SK-N-SH (cell line): ENCODE measurements at regions not wholly inside any gene's neighbourhood (a gene's known extent, or its start where the extent isn't known, plus 50 kb on each side); places are given as distances from the start of the nearest gene placed in this dataset.

ENCODE experiments used
- CTCF ChIA-PET: fragments of 300-600, 350-600 bp; formaldehyde crosslinking; extraction: SDS; loops from one replicate; lab custom pipeline; 2021; lab: Yijun Ruan, JAX
- POLR2A ChIA-PET: fragments of 350-600 bp; sonication (Branson Sonifier 250); formaldehyde crosslinking; extraction: SDS; loops from one replicate; lab custom pipeline; 2020; ENCODE audit warnings: antibody characterized with exemption, inconsistent platforms; lab: Yijun Ruan, JAX
- DNase-seq: peaks from one replicate; pipeline ENCODE4 v3.0.0; 2012
- H2AFZ ChIP-seq: fragments of 200-600 bp; sonication (generic); 2 replicates; pipeline ENCODE4 v1.8.1; 2016; ENCODE audit warnings: antibody characterized with exemption, mild to moderate bottlenecking, low read depth
- H3F3A ChIP-seq: fragments of 200-600 bp; sonication (generic); replicated peaks from 2 replicates; pipeline ENCODE3; 2016; ENCODE audit warnings: antibody characterized with exemption, mild to moderate bottlenecking; ENCODE audit not compliant: insufficient read depth
- H3K27ac ChIP-seq, 2 experiments: fragments of 200-500 bp in 1 of 2; fragments of 200-600 bp in 1 of 2; sonication (Bioruptor generic) in 1 of 2; sonication (generic), shearing (Covaris generic) in 1 of 2; 2 replicates each; pipeline versions ENCODE4 v1.5.1 to v1.6.1; 2014 to 2016; ENCODE audit warnings: low read depth in 2 of 2, inconsistent platforms in 1 of 2, low read length in 1 of 2, mild to moderate bottlenecking in 1 of 2, mixed read lengths in 1 of 2
- H3K27me3 ChIP-seq: fragments of 200-600 bp; sonication (generic), shearing (Covaris generic); 2 replicates; pipeline ENCODE4 v1.6.1; 2016; ENCODE audit warnings: mixed run types; ENCODE audit not compliant: insufficient read depth
- H3K36me3 ChIP-seq, 2 experiments: fragments of 200-500 bp in 1 of 2; fragments of 200-600 bp in 1 of 2; sonication (Bioruptor generic) in 1 of 2; sonication (generic) in 1 of 2; replicated peaks in 1 of 2; 2 replicates each; pipeline versions ENCODE3 to v1.5.1; 2014 to 2016; ENCODE audit warnings: low read length in 1 of 2, mild to moderate bottlenecking in 1 of 2; ENCODE audit not compliant: insufficient read depth in 2 of 2, control insufficient read depth in 1 of 2
- H3K4me1 ChIP-seq, 2 experiments: fragments of 200-500 bp in 1 of 2; fragments of 200-600 bp in 1 of 2; sonication (Bioruptor generic) in 1 of 2; sonication (generic), shearing (Covaris generic) in 1 of 2; 2 replicates each; pipeline versions ENCODE4 v1.5.1 to v1.6.1; 2014 to 2016; ENCODE audit warnings: low read depth in 1 of 2, low read length in 1 of 2, mixed run types in 1 of 2; ENCODE audit not compliant: insufficient read depth in 2 of 2, control insufficient read depth in 1 of 2
- H3K4me2 ChIP-seq: fragments of 200-600 bp; sonication (generic), shearing (Covaris generic); 2 replicates; pipeline ENCODE4 v1.6.1; 2017; ENCODE audit warnings: mixed run types
- H3K4me3 ChIP-seq, 2 experiments: fragments of 200-500 bp in 1 of 2; fragments of 200-600 bp in 1 of 2; sonication (Bioruptor generic) in 1 of 2; sonication (generic), shearing (Covaris generic) in 1 of 2; 2 replicates each; pipeline versions ENCODE4 v1.5.1 to v1.8.1; 2014 to 2016; ENCODE audit warnings: low read depth in 2 of 2, inconsistent platforms in 1 of 2, low read length in 1 of 2, mild to moderate bottlenecking in 1 of 2, mixed read lengths in 1 of 2, moderate library complexity in 1 of 2
- H3K79me2 ChIP-seq: fragments of 200-600 bp; sonication (generic); 2 replicates; pipeline ENCODE4 v1.8.1; 2017; ENCODE audit warnings: mild to moderate bottlenecking; ENCODE audit not compliant: insufficient read depth
- H3K9ac ChIP-seq: fragments of 200-600 bp; sonication (generic); 2 replicates; pipeline ENCODE4 v1.6.1; 2017; ENCODE audit warnings: mixed run types
- H3K9me2 ChIP-seq: fragments of 200-600 bp; sonication (generic); 2 replicates; pipeline ENCODE4 v1.6.1; 2017; ENCODE audit warnings: mixed run types
- H3K9me3 ChIP-seq: fragments of 200-600 bp; sonication (generic); 2 replicates; pipeline ENCODE4 v1.6.1; 2017; ENCODE audit warnings: mixed run types, mild to moderate bottlenecking, moderate library complexity
- H4K20me1 ChIP-seq: fragments of 200-600 bp; sonication (generic); 2 replicates; pipeline ENCODE4 v1.6.1; 2017; ENCODE audit warnings: mild to moderate bottlenecking, mixed run types; ENCODE audit not compliant: insufficient read depth
- ELF1 ChIP-seq: IDR thresholded peaks from 2 replicates; pipeline ENCODE4 v1.4.0; 2012
- EZH2phosphoT487 ChIP-seq: fragments of 200-600 bp; sonication (generic); IDR thresholded peaks from 2 replicates; pipeline ENCODE4 v1.6.1; 2017; ENCODE audit warnings: low read depth, mixed run types, mild to moderate bottlenecking, antibody characterized with exemption, moderate library complexity, borderline replicate concordance
- FOSL2 ChIP-seq: IDR thresholded peaks from 2 replicates; pipeline ENCODE4 v1.4.0; 2012; ENCODE audit warnings: low read depth, mild to moderate bottlenecking, moderate library complexity, borderline replicate concordance
- FOXM1 ChIP-seq: IDR thresholded peaks from 2 replicates; pipeline ENCODE4 v1.4.0; 2012; ENCODE audit warnings: low read depth, mild to moderate bottlenecking
- GABPA ChIP-seq: IDR thresholded peaks from 2 replicates; pipeline ENCODE4 v1.4.0; 2012; ENCODE audit warnings: low read depth, mild to moderate bottlenecking
- MEF2A ChIP-seq: IDR thresholded peaks from 2 replicates; pipeline ENCODE4 v1.4.0; 2012; ENCODE audit warnings: low read depth, borderline replicate concordance
- MXI1 ChIP-seq: IDR thresholded peaks from 2 replicates; pipeline ENCODE4 v1.6.1; 2012; ENCODE audit warnings: mild to moderate bottlenecking, low read depth, low read length, improper control_type of control experiment
- POLR2AphosphoS5 ChIP-seq: IDR thresholded peaks from 2 replicates; pipeline ENCODE4 v1.6.1; 2012; ENCODE audit warnings: low read depth, low read length
- RFX5 ChIP-seq: IDR thresholded peaks from 2 replicates; pipeline ENCODE4 v1.6.1; 2012; ENCODE audit warnings: mild to moderate bottlenecking, improper control_type of control experiment, low read length
- TAF1 ChIP-seq: IDR thresholded peaks from 2 replicates; pipeline ENCODE4 v1.6.1; 2012; ENCODE audit warnings: low read depth, mild to moderate bottlenecking, low read length, moderate library complexity, borderline replicate concordance
- USF1 ChIP-seq: IDR thresholded peaks from 2 replicates; pipeline ENCODE4 v1.4.0; 2012; ENCODE audit warnings: low read depth, borderline replicate concordance
- USF2 ChIP-seq: fragments of 150-350 bp; IDR thresholded peaks from 2 replicates; pipeline ENCODE4 v1.6.1; 2017; ENCODE audit warnings: antibody characterized with exemption, low read length, low read depth, borderline replicate concordance
- ZBTB33 ChIP-seq: IDR thresholded peaks from 2 replicates; pipeline ENCODE4 v1.4.0; 2012; ENCODE audit warnings: low read depth, borderline replicate concordance
- WGBS: methylation state at CpG from one replicate; pipeline ENCODE4 v1.1.6; 2017; ENCODE audit warnings: low lambda C conversion rate; 5-methylcytosine and 5-hydroxymethylcytosine counted together

GRCh38 chr10:36177071-36177470 lies 535.0 kb upstream of the FZD8 start:
- no peaks in the 10 kb centered on the region for H3K27me3 ChIP-seq
- H4K20me1 ChIP-seq = no peaks in the 10 kb centered on the region
- H3K9ac ChIP-seq = no peak overlapping the region
- no peak overlapping the region for H3K4me3 ChIP-seq
- no peak overlapping the region for H3K4me2 ChIP-seq
- 81% methylated on average over 3 of the region's 3 CpGs for WGBS
- peaks cover 21% of the 10 kb centered on the region for H3F3A ChIP-seq
- H3K27ac ChIP-seq = no peak overlapping the region
- H3K36me3 ChIP-seq = no peaks in the 10 kb centered on the region
- POLR2A ChIA-PET = no interaction called here
- peaks cover 0 to 21% of the 10 kb centered on the region in 2 experiments; a peak in 2 of 4 replicates for H3K4me1 ChIP-seq
- no peak for TF ChIP-seq MXI1
- no peak for TF ChIP-seq POLR2AphosphoS5
- TF ChIP-seq TAF1 = no peak
- TF ChIP-seq ZBTB33 = no peak
- TF ChIP-seq EZH2phosphoT487 = no peak
- no peak for TF ChIP-seq USF1
- TF ChIP-seq FOSL2 = no peak
- no peak for TF ChIP-seq GABPA
- no peak for TF ChIP-seq MEF2A
- TF ChIP-seq RFX5 = no peak
- H3K9me2 ChIP-seq = no peaks in the 10 kb centered on the region
- DNase-seq = no peak
- no peaks in the 10 kb centered on the region for H3K9me3 ChIP-seq
- H3K79me2 ChIP-seq = no peaks in the 10 kb centered on the region
- no peak overlapping the region for H2AFZ ChIP-seq
- CTCF ChIA-PET = no interaction called here

GRCh38 chr10:36175954-36176353 lies 533.9 kb upstream of the FZD8 start:
- no peaks in the 10 kb centered on the region for H4K20me1 ChIP-seq
- H3K36me3 ChIP-seq = no peaks in the 10 kb centered on the region
- no peak overlapping the region for H3K9ac ChIP-seq
- no peak for TF ChIP-seq USF2
- TF ChIP-seq ELF1 = no peak
- TF ChIP-seq FOXM1 = no peak
- peaks cover 31% of the 10 kb centered on the region for H3F3A ChIP-seq
- H3K4me1 ChIP-seq = peaks cover 0 to 22% of the 10 kb centered on the region in 2 experiments
- no peaks in the 10 kb centered on the region for H3K9me2 ChIP-seq
- CTCF ChIA-PET = no interaction called here
- no peaks in the 10 kb centered on the region for H3K79me2 ChIP-seq
- H3K4me2 ChIP-seq = no peak overlapping the region
- DNase-seq = no peak
- POLR2A ChIA-PET = no interaction called here
- no peaks in the 10 kb centered on the region for H3K27me3 ChIP-seq
- no peaks in the 10 kb centered on the region for H3K9me3 ChIP-seq
- H2AFZ ChIP-seq = no peak overlapping the region
- no peak overlapping the region for H3K4me3 ChIP-seq
- no peak overlapping the region for H3K27ac ChIP-seq
